ENCODE measurements at regions not wholly inside any gene's neighbourhood (a gene's known extent, or its start where the extent isn't known, plus 50 kb on each side); places are given as distances from the start of the nearest gene placed in this dataset.
A peak's percentile ranks its signal among the peaks of the same experiment; 100 is the strongest.

- no peak for ATAC-seq
Measured at GRCh38 chr1:209203533-209203895, 380.0 kb upstream of the CAMK1G start.

- no peak for ATAC-seq
Measured at GRCh38 chr1:209205039-209205438, 378.5 kb upstream of the CAMK1G start.

GRCh38 chr1:209207126-209207700, 376.3 kb upstream of the CAMK1G start:
- no peak for ATAC-seq

GRCh38 chr1:209207701-209208286, 375.7 kb upstream of the CAMK1G start:
- peak; percentile 78 for ATAC-seq

- no peak for ATAC-seq
Measured at GRCh38 chr1:209208648-209209047, 374.9 kb upstream of the CAMK1G start.

- ATAC-seq: no peak
Measured at GRCh38 chr1:209213989-209214388, 369.5 kb upstream of the CAMK1G start.

GRCh38 chr1:209215826-209216225, 367.7 kb upstream of the CAMK1G start:
- ATAC-seq: no peak

GRCh38 chr1:209218113-209218512, 365.4 kb upstream of the CAMK1G start:
- ATAC-seq: no peak

GRCh38 chr1:209218981-209219380, 364.5 kb upstream of the CAMK1G start:
- peak; percentile 13 for ATAC-seq

GRCh38 chr1:209219791-209220524, 363.6 kb upstream of the CAMK1G start:
- no peak for ATAC-seq

GRCh38 chr1:209222826-209223225, 360.7 kb upstream of the CAMK1G start:
- no peak for ATAC-seq

- no peak for ATAC-seq
Measured at GRCh38 chr1:209223791-209224190, 359.7 kb upstream of the CAMK1G start.

GRCh38 chr1:209224886-209225285, 358.6 kb upstream of the CAMK1G start:
- peak; percentile 52 for ATAC-seq

- ATAC-seq: no peak
Measured at GRCh38 chr1:209227171-209227570, 356.3 kb upstream of the CAMK1G start.

- no peak for ATAC-seq
Measured at GRCh38 chr1:209227941-209228340, 355.6 kb upstream of the CAMK1G start.

GRCh38 chr1:209229494-209230061, 353.9 kb upstream of the CAMK1G start:
- ATAC-seq: peak; percentile 94

GRCh38 chr1:209230314-209230713, 353.2 kb upstream of the CAMK1G start:
- ATAC-seq: peak; percentile 30

- ATAC-seq: no peak
Measured at GRCh38 chr1:209231476-209232156, 351.9 kb upstream of the CAMK1G start.

GRCh38 chr1:209232197-209232596, 351.3 kb upstream of the CAMK1G start:
- no peak for ATAC-seq

GRCh38 chr1:209232759-209233158, 350.8 kb upstream of the CAMK1G start:
- ATAC-seq: no peak

GRCh38 chr1:209235166-209235565, 348.3 kb upstream of the CAMK1G start:
- no peak for ATAC-seq

- ATAC-seq: no peak
Measured at GRCh38 chr1:209238356-209238755, 345.2 kb upstream of the CAMK1G start.

- no peak for ATAC-seq
Measured at GRCh38 chr1:209240351-209240750, 343.2 kb upstream of the CAMK1G start.

Data from esophagus mucosa (tissue), 1 donor.